ENCODE measurements at regions not wholly inside any gene's neighbourhood (a gene's known extent, or its start where the extent isn't known, plus 50 kb on each side); places are given as distances from the start of the nearest gene placed in this dataset.

DNA sequence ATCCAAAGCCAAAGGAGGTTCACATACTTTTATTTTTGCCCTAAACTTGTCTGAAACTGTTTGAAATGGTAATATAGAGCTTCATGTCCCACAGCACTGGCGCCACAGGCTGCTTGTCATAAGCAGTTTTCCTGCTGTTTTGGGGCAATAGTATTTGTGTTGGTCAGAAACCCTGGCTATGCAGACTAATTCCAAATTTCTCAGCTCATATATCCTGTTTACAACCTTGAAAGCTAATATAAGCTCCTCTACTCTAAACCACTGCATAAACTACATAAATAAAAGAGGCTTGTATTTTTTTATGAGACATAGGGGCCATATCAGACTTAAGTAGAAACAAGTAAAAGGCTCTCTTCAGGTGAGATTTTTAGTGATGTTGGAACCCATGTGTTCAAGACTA is 736.8 kb upstream of the ID2 start:
- no peak overlapping the region for H3K4me2 ChIP-seq (ENCODE audit: low read length)
- H3K9me3 ChIP-seq (ENCODE audit: low read length) = no peaks in the 10 kb centered on the region
- H3K9me2 ChIP-seq (ENCODE audit: insufficient read depth, low read length) = no peaks in the 10 kb centered on the region
- H3F3A ChIP-seq (ENCODE audit: insufficient read depth, low read length, poor library complexity, severe bottlenecking) = no peaks in the 10 kb centered on the region
- no peak overlapping the region for H3K4me3 ChIP-seq (ENCODE audit: low read length)
- H4K20me1 ChIP-seq (ENCODE audit: insufficient read depth) = no peaks in the 10 kb centered on the region
- no peak overlapping the region for H3K27ac ChIP-seq (ENCODE audit: low read length)
- no peak overlapping the region for H3K9ac ChIP-seq (ENCODE audit: low read length)
- no peak overlapping the region for H2AFZ ChIP-seq (ENCODE audit: low read depth, low read length)
- H3K36me3 ChIP-seq (ENCODE audit: insufficient read depth, low read length) = no peaks in the 10 kb centered on the region
- TF ChIP-seq SMC3 (conservative IDR thresholded peaks at IDR 0.05; ENCODE audit: poor library complexity) (no peak), POLR2AphosphoS5 (IDR thresholded peaks at IDR 0.05) (no peak), EP300 (conservative IDR thresholded peaks at IDR 0.05; ENCODE audit: poor library complexity, severe bottlenecking) (no peak), RAD21 (conservative IDR thresholded peaks at IDR 0.05) (no peak), EZH2 (IDR thresholded peaks at IDR 0.05; ENCODE audit: borderline replicate concordance, insufficient read depth, low read length, poor library complexity, severe bottlenecking) (no peak)
- TF ChIP-seq, protein P1, sequence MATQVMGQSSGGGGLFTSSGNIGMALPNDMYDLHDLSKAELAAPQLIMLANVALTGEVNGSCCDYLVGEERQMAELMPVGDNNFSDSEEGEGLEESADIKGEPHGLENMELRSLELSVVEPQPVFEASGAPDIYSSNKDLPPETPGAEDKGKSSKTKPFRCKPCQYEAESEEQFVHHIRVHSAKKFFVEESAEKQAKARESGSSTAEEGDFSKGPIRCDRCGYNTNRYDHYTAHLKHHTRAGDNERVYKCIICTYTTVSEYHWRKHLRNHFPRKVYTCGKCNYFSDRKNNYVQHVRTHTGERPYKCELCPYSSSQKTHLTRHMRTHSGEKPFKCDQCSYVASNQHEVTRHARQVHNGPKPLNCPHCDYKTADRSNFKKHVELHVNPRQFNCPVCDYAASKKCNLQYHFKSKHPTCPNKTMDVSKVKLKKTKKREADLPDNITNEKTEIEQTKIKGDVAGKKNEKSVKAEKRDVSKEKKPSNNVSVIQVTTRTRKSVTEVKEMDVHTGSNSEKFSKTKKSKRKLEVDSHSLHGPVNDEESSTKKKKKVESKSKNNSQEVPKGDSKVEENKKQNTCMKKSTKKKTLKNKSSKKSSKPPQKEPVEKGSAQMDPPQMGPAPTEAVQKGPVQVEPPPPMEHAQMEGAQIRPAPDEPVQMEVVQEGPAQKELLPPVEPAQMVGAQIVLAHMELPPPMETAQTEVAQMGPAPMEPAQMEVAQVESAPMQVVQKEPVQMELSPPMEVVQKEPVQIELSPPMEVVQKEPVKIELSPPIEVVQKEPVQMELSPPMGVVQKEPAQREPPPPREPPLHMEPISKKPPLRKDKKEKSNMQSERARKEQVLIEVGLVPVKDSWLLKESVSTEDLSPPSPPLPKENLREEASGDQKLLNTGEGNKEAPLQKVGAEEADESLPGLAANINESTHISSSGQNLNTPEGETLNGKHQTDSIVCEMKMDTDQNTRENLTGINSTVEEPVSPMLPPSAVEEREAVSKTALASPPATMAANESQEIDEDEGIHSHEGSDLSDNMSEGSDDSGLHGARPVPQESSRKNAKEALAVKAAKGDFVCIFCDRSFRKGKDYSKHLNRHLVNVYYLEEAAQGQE (IDR thresholded peaks at IDR 0.05; ENCODE audit: borderline replicate concordance) = no peak
- TF ChIP-seq, protein P2, sequence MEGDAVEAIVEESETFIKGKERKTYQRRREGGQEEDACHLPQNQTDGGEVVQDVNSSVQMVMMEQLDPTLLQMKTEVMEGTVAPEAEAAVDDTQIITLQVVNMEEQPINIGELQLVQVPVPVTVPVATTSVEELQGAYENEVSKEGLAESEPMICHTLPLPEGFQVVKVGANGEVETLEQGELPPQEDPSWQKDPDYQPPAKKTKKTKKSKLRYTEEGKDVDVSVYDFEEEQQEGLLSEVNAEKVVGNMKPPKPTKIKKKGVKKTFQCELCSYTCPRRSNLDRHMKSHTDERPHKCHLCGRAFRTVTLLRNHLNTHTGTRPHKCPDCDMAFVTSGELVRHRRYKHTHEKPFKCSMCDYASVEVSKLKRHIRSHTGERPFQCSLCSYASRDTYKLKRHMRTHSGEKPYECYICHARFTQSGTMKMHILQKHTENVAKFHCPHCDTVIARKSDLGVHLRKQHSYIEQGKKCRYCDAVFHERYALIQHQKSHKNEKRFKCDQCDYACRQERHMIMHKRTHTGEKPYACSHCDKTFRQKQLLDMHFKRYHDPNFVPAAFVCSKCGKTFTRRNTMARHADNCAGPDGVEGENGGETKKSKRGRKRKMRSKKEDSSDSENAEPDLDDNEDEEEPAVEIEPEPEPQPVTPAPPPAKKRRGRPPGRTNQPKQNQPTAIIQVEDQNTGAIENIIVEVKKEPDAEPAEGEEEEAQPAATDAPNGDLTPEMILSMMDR (IDR thresholded peaks at IDR 0.05; ENCODE audit: poor library complexity, severe bottlenecking) = no peak
- H3K27me3 ChIP-seq (ENCODE audit: insufficient read depth, low read depth, low read length) = no peaks in the 10 kb centered on the region
- no peaks in the 10 kb centered on the region for H3K79me2 ChIP-seq (replicated peaks; ENCODE audit: insufficient read depth, low read length)

DNA sequence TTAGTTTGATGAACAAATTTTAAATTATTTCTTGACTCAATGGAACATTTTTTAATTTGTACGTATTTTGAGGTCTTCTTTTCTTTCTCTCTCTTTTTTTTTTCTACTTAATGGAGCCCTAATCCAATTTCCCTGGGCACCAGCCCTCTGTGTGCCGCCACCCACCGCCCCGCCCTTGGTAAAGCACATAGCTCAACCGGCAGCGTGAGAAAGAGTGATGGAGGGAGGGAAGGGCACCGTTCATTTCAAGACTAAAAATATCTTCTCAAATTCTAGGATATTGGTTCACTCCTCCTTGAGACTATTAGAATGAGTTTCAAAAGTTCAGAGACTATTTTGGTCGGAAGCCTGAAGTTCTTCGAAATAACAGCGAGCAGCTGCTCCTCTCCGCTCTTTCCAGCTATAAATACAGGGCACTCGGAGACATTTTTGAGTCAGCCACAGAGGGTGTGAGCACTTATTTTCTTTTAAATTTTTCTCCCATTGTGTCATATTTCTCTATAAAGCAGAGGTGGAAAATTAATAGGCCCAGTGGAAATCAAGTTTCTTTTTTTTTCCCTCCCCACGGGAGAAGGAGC is 731.7 kb upstream of the ID2 start:
- TF ChIP-seq, protein P1 (IDR thresholded peaks at IDR 0.05; ENCODE audit: borderline replicate concordance) = no peak
- no peak for TF ChIP-seq MXI1 (conservative IDR thresholded peaks at IDR 0.05; ENCODE audit: poor library complexity, severe bottlenecking)
- TF ChIP-seq SMC3 (conservative IDR thresholded peaks at IDR 0.05; ENCODE audit: poor library complexity) = no peak
- TF ChIP-seq EZH2 (IDR thresholded peaks at IDR 0.05; ENCODE audit: borderline replicate concordance, insufficient read depth, low read length, poor library complexity, severe bottlenecking) = no peak
- TF ChIP-seq POLR2AphosphoS5 (IDR thresholded peaks at IDR 0.05) = no peak
- no peak for TF ChIP-seq EP300 (conservative IDR thresholded peaks at IDR 0.05; ENCODE audit: poor library complexity, severe bottlenecking)
- Histone ChIP-seq H4K20me1 (ENCODE audit: insufficient read depth) (no peaks in the 10 kb centered on the region), H3K27me3 (ENCODE audit: insufficient read depth, low read depth, low read length) (no peaks in the 10 kb centered on the region), H3K27ac (ENCODE audit: low read length) (no peak overlapping the region), H3K79me2 (replicated peaks; ENCODE audit: insufficient read depth, low read length) (no peaks in the 10 kb centered on the region), H3K9me3 (ENCODE audit: low read length) (no peaks in the 10 kb centered on the region), H3K4me2 (ENCODE audit: low read length) (no peak overlapping the region), H3K9ac (ENCODE audit: low read length) (no peak overlapping the region), H3K36me3 (ENCODE audit: insufficient read depth, low read length) (no peaks in the 10 kb centered on the region), H3F3A (ENCODE audit: insufficient read depth, low read length, poor library complexity, severe bottlenecking) (no peaks in the 10 kb centered on the region), H2AFZ (ENCODE audit: low read depth, low read length) (no peak overlapping the region), H3K9me2 (ENCODE audit: insufficient read depth, low read length) (no peaks in the 10 kb centered on the region), H3K4me3 (ENCODE audit: low read length) (no peak overlapping the region)

Measured in neural cell (in vitro differentiated cells).